GM21825 (cell line): ENCODE measurements at regions not wholly inside any gene's neighbourhood (a gene's known extent, or its start where the extent isn't known, plus 50 kb on each side); places are given as distances from the start of the nearest gene placed in this dataset.
"Not testable (repeated sequence)": the region's sequence is repeated elsewhere in the genome, so short reads cannot be mapped to it uniquely, and the experiment has no call there.

Experiments used
- ATAC-seq: cut with Tn5 transposase; IDR thresholded peaks from one replicate; pipeline ENCODE4 v1.9.1; 2021; ENCODE audit warnings: mild to moderate bottlenecking, moderate library complexity; ENCODE audit not compliant: unreplicated experiment

- no peak for ATAC-seq
Measured at GRCh38 chr13:83731113-83731512, 151.2 kb downstream of the SLITRK1 start.

- ATAC-seq: no peak
Measured at GRCh38 chr13:83730674-83731073, 151.6 kb downstream of the SLITRK1 start.

DNA sequence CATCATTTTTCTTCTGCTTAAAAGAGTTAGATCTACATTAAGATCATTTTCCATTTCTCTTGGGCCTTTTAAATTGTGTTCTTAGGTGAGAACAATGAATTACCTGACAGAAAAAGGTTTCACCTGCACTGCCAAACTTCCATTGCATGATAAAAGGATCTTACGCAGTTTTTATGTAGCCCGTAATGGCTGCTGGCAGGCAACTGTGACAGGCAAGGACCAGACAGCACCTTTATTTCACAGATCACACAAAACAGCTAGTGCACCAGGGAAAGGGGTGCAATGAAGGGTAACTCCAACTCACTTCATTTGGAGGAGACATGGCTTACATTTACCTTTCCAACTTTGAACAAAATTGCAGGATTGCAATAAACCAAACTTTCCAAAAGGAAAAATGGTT is 159.8 kb downstream of the SLITRK1 start:
- no peak for ATAC-seq

GRCh38 chr13:83716121-83716520 is 166.2 kb downstream of the SLITRK1 start:
- no peak for ATAC-seq

GRCh38 chr13:83714236-83714635 is 168.0 kb downstream of the SLITRK1 start:
- ATAC-seq: no peak

- ATAC-seq: no peak
Measured at GRCh38 chr13:83710133-83710515, 172.2 kb downstream of the SLITRK1 start.

DNA sequence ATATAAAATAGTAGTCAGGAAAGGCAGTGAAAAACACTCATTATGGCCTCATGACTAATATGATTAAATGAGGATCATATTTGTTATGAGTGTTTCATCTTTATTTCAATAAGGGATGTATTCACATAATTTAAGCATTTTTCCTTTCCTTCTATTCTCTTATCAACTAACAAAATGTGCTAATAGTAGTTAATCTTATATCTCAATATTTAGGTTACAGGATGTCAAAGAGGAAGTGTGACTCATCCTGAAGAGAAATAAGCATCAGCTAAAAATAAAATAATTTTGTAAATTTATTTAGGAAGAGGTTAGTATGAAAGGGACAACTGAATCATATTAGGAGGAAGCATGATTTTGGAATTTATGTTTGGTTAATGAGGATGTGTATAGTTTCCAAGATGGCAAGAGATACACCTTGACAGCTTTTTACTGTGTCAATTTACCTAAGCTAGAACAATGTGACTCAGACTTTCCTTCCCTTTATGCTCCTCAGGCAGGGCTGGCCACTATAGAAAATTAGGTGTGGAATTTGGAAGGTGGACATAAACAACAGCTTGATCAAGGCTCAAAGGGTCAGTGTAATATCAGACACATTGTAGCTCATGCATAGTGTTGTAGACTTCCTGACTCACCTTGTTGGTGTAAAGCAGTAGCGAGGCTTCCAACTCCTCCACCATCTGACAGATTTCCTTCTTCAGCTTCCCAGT is 172.7 kb downstream of the SLITRK1 start:
- no peak for ATAC-seq

- no peak for ATAC-seq
Measured at GRCh38 chr13:83702021-83702420, 180.3 kb downstream of the SLITRK1 start.

GRCh38 chr13:83692800-83693199 is 189.5 kb downstream of the SLITRK1 start:
- ATAC-seq: no peak

GRCh38 chr13:83691966-83692365 is 190.3 kb downstream of the SLITRK1 start:
- no peak for ATAC-seq

DNA sequence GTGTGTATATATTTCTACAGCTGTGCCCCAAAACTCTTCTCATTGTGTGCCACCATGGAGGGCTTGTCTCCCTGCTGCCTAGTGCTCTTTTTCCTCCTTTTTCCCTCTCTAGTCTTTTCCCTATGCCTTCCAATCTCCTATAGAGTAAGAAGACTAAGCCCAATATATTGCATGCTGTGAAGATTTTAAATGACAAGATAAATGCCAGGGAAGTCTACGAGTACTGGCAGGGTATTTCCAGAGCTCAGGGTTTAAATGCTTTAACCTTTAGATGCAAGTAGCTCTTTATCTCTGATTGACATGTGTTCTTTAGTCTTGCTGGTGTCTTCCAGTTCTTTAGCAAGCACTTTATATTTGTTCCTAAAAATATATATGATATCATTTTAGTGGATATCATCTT is 200.7 kb downstream of the SLITRK1 start:
- no peak for ATAC-seq

DNA sequence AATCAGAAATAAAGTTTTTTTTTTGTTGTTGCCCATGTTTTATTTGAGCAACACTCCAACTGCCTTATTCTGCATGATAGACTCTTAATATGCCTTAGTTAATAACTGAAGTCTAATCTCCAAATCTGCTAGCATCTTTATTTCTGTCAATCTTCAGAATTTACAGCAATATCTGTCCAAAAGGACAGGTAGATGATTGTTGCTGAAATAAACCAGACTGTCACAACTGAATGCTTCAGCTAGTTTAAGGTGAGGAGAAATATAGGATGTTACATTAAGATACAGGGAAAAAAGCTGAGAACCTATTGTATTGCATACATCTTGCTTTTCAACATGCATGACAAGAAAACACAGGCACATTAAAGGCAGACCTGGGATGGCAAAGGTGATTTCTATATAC is 204.3 kb downstream of the SLITRK1 start:
- ATAC-seq: no peak

DNA sequence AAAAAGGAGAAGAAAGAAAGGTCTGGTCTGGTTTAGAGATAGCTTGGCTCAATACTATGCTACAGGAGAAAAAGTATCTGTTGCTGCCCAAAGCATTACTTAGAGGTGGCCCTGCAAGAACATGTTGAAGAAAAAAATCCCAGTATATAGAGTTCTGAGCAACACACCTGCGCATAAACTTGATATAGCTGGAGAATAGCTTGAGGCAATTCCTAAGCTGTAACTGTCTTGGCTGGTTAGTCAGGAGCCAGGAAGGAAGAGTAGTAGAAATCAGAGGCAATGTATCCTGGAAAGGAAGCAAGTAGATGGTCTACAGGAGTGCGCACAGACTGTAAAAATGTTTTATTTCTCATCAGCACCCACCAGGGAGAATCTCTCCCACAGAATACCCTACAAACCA is 209.7 kb downstream of the SLITRK1 start:
- no peak for ATAC-seq

DNA sequence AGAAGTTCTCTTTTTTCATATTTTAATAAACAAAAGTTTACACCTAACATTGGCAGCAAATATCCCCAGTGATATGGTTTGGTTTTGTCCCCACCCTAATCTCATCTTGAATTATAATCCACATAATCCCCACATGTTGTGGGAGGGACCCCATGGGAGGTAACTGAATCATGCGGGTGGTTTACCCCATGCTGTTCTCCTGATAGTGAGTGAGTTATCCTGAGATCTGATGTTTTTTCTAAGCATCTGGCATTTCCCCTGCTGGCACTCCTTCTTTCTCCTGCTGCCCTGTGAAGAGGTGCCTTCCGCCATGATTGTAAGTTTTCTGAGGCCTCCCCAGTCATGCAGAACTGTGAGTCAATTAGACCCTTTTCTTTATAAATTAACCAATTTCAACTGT is 214.7 kb downstream of the SLITRK1 start:
- no peak for ATAC-seq

GRCh38 chr13:83666141-83666540 is 216.1 kb downstream of the SLITRK1 start:
- no peak for ATAC-seq

DNA sequence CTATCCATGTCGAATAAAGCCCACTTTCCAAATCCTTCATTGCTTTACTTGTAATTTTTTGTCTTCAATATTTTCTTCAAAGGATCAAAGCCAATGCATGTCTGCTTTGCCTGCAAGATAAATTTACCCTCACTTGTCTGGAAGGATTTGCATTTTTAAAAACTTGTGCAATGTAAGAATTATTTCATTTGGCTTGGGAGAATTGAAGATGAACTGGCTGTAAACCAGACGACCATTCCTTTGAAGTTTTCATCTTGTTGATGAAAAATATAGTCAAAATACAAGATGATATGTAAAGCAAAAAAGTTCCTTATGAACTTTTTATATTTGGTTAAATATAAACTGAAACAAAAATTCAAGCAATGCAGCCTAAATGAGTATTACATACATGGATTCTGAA is 225.0 kb downstream of the SLITRK1 start:
- no peak for ATAC-seq

GRCh38 chr13:83642617-83643016 is 239.7 kb downstream of the SLITRK1 start:
- ATAC-seq: not testable (repeated sequence)

DNA sequence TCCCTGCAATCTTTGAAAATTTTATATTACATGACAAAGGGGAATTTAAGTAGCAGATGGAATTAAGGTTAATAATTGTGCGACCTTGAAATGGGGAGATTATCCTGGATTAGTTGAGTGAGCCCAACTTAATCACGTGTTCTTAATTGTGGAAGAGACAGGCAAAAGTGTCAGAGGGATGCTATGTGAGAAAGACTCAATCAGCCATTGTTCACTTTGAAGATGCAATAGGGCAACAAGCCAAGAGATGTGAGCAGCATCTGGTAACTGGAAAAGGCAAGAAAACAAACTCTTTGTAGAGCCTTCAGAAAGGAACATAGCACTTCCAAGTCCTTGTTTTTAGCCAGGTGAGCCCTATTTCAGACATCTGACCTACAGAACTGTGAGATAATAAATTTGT is 247.7 kb downstream of the SLITRK1 start:
- ATAC-seq: no peak

DNA sequence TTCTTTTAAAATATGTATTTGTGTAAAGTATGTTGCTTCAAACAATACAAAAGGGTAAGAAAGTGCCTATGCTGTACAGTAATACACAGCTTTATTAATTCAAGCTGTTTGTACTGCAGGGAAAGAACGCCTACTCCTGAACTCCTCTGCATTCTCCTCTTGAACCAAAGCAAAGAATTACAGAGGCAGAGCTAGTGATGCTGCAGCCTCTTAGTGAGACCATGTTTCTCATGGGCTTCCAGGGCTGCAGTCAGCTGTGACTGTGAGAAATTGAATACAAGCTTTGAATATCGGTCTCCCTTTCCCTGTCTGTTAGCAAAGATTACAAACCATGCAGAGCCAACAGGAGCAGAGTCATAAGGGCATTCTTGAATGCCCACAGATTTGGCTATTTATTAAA is 248.5 kb downstream of the SLITRK1 start:
- no peak for ATAC-seq

DNA sequence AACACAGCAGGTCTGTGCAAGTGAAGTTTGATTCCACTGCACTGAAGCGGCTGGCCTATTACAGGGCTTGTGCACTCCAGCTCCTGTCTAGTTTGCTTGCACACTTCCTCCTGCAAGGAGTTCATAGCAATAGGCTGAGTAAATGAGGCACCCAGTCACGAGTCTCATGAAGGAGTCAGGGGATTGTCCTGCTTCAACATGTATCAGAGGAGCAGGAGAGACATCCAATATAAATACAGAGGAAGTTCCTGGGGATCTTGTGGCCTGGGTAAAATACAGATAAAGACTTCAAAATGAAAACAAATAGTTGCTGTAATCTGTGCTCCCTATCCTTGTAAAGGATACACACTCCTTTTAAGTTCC is 259.9 kb downstream of the SLITRK1 start:
- no peak for ATAC-seq

- ATAC-seq: no peak
Measured at GRCh38 chr13:83621765-83622421, 260.4 kb downstream of the SLITRK1 start.

DNA sequence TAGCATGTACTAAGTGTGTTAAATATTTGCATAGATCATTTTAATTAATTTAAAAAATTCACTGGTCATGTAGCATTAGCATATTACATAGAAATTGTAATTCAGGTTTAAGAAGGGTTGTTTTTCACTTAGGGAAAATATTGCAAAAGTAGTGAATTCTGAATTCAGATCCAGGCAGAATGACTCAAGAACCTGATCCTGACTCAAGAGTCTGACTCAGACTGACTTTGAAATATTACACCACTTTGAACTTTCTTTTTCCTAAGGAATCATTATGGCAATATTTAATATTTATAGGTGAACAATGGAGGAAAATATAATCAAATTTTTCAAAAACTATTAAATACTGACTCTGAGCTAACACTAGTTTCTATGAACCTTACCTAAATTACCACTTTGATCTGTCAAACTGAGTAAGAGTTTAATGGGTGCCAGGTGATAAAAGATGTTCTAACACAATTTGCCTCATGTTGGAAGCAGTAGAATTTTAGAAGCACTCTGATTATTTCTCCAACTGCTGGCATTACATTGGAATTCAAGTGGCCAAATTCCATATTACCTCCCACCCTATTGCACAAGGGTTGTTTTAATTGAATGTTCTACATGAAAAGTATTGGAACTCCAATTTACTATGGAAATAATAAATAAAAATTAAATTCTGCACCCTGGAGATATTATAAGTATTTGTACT is 261.6 kb downstream of the SLITRK1 start:
- ATAC-seq: no peak
